ENCODE measurements at regions not wholly inside any gene's neighbourhood (a gene's known extent, or its start where the extent isn't known, plus 50 kb on each side); places are given as distances from the start of the nearest gene placed in this dataset.

DNA sequence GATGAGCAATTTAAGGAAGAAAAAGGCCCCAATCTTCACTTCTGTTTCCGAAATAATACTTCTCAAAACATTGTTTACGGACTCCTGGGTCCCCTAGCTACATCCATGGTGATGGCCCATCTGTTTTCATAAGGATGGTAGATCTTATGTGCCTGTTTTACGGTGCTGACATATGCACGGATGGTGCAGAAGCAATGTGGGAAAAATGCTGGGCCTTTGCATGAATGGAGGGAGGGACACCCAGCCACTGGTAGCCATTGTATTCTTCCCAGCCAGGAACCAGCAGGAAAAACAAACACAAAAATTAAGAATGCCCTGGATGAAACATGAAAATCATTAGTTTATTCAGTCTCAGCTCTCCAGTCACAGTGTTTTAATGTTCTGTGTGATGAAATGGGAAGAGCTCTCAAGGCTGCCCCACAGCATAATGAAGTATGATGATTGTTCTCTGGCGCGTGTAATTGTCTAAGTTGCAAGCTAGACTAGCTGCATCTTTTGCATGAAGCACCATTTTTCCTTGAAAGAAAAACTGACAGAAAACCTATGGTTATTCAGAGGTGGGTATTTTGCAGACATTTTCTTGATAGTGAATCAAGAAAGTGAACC, 1201.1 kb upstream of the SLC10A2 start:
- no peak for DNase-seq (ENCODE audit: low read depth, low spot score)

DNA sequence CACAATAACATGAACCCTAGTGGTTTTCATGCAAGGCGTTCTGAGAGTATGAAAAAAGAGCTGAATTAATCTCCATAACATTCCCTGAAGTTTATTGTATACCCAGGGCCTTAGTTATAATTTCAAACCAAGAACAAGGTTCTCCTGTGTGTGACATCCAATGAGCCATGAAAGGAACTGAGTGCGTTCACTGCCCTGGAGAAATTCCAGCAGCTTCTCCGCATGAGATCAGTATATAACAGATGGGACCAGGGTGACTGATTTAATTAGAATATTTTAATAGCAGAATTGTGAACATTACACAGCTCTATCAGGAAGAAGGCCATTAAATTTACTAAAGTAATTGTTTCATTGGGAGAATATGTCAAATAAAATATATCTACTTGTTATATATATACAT, 1190.5 kb upstream of the SLC10A2 start:
- DNase-seq (ENCODE audit: low read depth, low spot score), result no peak

DNA sequence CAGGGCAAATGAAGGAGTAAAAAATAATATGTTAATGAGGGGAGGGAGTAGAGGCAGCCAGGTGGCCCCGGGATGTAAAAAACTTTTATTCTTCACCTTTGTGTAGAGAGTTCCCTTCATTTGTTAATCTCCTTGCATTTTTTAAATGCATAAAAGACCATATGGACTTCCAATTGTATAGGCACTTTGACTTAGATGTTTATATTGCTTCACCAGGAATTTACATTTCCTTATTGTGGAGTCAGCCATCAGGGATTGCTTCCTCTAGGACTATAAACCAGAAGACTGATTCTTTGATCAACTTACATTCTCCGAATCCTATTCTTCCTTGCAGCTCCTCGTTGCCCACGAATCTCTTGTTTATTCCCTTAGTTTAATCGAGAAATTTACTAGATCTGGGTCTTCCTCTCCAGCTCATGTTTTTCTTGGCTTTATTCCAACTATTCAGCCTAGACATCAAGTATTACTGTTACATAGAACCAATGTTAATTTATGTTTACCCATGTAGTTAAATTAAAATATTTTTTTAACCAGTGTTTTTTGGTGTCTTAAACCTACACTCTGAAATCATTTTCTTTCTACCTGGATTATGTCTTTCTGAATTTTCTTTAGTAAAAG, 1187.0 kb upstream of the SLC10A2 start:
- no peak for DNase-seq (ENCODE audit: low read depth, low spot score)

DNA sequence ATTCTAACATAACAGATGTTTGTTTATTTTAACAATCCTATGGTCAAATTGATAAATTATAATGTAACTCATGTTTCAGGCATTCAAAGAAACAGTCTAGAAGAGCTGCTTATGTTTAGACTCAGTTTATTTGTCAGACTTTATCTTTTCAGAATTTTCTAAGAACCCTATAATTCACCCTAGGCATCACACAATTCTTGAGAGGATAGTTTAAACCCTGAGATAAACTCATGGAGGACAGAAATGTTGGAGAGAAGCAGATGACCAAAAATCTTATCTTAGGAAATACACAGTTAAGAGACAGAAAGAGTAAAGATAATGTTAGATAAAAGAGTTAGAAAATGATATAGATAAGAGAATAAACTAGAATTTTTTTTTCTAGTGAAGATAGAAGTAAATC, 1185.7 kb upstream of the SLC10A2 start:
- no peak for DNase-seq (ENCODE audit: low read depth, low spot score)

DNA sequence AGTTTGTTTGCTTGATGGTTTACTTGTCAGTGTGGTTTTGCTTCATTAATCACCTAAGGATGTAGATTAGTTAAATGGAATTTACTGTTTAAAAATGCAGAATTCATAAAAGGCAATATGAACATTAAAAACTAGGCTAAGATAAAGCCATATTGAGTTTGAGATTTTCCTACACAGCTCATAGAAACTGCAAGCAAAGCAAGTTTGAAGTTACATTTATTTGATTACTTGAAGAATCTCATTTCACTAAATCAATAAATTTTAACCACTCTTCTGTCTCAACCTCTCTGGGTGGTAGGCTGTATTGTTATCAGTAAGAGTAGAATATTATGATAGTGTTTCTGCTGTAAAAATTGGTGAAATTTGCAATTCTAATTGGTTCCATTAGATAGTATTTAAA, 1180.7 kb upstream of the SLC10A2 start:
- no peak for DNase-seq (ENCODE audit: low read depth, low spot score)

DNA sequence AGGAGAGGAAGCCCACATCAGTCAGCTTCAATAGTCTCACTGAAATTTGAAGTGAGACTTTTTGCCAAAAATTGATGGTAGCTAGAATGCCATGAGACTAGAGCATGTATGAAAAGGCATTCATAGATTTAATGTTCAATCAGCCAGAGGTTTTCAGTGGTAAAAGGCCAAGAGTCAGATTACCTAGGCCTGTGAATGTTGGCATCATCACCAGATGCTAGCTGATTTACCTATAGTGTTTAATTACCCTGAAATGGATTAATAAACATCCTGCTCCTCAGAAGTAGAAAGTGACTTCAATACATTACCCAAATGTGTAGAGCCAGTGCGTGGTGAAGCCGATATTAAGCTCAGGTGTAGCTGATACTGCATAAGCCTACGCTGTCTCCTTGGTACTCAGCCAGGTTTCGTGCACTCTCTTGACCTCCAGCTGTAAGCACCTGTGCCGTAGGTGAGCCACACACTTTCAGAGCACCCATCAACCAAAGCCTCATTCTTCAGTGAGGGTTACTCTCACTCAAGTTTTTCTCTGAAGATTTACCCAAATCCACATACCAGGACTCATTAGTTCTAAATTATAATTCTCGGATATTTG, 1140.3 kb upstream of the SLC10A2 start:
- DNase-seq (ENCODE audit: low read depth, low spot score), result no peak

DNA sequence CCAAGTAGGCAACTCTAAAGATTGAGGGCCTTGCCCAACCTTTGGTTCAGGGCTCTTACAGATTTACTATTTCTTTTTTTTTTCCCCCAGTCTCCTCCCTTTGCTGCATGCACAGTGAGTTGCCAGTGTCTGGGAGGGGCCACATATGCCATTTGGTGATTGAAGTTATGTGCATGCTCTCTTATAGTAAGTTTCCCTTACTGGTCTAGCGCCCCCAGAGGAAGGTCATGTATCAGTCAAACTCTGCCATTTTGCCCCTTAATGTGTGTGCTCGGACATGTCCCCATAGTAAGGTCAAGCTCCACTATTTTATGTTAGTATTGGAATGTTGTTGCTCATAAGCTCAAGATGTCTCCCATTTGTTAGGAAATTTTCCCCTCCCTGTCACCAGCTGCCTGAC, 1138.0 kb upstream of the SLC10A2 start:
- DNase-seq (ENCODE audit: low read depth, low spot score), result no peak

DNA sequence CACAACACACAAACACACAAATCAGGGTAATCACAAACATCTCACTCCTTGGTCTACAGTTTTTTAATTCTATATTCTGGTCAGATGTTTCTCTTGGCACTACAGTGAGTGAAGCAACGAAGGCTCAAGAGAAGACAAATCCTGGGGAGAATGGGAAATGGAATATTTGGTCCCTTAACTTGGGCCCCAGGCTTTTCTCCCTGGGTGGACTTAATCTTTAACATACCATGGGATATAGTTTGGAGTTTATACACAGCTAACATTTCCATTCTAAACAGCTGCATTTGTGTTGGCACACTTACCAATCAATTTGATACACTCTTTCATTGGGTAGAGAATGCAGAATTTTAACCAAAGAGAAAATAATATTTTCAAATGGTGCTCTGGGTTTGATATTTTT, 1132.6 kb upstream of the SLC10A2 start:
- no peak for DNase-seq (ENCODE audit: low read depth, low spot score)

DNA sequence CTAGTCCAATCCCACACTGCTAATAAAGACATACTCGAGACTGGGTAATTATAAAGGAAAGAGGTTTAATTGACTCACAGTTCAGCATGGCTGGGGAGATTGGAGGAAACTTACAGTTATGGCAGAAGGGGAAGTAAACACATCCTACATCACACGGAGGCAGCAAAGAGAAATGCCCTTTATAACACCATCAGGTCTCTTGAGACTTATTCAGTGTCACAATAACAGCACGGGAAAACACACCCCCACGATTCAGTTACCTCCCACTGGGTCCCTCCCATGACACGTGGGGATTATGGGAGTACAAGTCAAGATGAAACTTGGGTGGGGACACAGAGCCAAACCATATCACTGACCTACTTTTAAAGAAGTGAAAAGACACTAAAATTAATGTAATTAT, 1130.4 kb upstream of the SLC10A2 start:
- no peak for DNase-seq (ENCODE audit: low read depth, low spot score)

DNA sequence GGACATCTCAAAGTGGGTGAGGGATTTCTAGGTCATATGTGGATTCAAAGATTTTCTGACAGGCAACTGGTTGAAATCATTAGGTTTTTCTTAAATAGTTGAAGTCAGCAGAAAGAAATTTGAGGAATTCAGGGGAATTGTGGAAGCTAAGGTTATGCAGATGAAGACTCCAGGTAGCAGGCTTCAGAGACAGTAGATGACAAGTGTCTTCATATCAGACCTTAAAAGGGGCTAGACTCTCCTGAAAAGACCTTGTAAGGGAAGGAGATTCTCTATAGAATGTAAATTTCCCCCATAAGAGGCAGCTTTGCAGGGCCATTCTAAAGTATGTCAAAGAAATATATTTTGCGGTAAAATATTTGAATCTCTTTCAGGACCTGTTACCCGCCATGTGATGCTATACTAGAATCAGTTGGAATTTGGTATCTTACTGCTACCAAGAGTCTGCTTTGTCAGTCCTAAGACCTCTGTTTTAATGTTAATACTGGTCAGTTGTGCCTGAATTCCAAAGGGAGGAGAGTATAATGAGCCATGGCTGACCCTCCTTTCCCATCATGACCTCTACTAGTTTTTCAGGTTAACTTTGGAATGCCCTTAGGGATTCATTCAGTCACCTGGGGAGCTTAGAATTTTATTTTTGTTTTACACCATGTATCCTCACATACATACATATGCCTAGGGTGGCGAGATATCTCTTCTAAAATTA, 1115.5 kb upstream of the SLC10A2 start:
- no peak for DNase-seq (ENCODE audit: low read depth, low spot score)

DNA sequence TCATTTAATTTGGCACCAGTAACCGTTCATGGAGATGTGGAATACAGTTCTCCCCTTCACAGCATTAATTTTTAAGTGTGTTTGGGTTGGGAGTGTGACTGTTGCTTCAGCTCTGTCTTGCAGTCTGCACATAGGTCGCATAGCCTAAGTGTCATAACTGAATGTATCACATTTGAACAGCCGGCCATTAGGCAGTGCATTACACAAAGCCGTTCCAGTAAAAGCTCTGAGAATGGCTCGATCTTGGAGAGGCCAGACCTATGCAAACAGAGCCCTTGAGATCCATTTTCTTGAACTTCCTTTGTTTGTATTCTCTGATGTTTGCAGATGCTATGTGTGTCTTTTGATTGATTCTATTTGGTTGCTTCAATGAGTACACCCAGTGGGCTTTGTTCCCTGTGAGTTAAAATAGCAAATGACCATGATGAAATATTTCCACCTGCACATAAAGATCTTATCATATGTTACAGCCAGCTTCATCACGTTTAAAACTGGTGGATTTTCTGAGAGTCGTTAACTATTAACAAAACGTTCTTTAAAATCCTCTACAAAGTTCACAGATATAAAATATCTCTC, 1104.9 kb upstream of the SLC10A2 start:
- DNase-seq (ENCODE audit: low read depth, low spot score), result no peak

DNA sequence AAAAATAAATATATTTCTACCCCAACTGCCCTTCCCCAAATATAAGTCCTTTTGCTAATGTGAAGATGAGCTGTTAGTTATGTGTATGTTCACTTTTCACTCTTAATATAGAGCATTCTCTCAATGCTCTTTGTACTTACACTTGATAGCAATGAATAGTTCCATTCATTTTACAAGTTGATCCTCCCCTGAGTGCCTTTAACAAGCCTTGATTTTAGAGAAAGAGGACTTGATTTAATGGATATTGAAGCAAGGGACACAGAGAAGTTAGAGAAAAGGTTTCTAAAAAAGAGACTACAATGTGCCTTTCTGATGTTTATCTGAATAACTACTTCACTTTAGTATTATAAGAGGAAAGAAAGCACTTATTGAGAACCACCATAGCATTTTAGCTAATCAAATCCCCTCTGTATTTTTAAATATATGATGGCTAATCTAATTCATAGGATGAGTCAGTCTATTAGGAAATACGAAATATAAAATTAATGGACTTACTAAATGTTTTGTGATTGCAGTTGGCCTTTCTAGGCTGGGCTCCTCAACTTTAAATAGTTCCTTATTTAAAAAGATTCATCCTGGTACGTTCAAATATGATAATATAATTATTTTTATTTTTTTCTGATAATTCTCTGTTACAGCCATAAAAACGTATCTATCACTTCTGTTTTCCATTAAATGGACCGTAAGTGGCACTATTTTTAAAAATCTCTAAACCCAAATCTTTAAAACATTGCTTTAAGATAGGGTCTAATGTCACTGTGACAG, 1097.8 kb upstream of the SLC10A2 start:
- no peak for DNase-seq (ENCODE audit: low read depth, low spot score)

DNA sequence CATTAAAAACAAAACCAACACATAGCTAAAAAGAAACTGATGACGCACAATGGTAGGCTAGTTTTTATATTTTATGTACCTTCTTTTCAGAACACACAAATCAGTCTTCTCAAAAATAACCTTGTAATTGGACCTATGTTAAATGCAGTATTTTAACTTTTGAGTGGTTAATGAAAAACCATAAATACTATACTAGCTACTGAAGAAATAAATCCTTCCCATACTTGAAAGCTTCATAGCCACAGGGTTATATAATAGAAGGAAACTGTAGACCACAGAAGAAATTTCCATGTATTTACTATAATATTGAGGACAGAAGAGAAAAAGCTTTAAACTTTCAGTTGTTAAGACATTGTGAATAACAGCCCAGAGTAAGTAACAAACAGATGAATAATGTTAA, 1094.3 kb upstream of the SLC10A2 start:
- no peak for DNase-seq (ENCODE audit: low read depth, low spot score)

DNA sequence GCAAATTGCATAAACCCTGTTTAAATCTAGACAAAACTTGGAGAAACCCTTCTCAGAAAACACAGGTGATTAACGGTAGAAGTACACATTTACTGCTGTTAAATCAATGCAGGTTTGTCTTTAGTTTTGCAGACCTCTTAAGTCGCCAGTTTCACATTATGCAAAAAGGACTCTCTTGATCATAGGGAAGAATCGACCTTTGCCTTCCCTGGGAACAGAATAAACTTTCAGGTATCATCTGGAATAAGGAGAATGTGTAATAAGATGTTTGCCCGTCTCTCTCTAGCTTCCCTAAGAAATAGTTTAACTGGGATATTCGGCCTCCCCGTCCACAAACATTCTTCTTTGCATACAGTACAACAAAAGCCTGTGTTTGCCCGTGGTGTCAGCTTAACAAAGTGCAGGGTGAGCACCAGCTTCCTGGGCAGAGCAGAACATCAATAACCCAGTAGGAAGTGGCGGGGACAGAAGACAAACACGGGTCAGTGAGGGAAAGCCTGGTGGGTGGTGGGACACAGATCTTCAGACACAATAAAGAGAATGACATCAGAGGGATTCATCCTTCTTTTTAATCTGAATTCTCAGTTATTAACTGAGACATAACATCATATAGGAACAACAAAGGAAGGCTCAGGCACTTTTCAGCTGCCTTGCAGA, 1077.7 kb upstream of the SLC10A2 start:
- DNase-seq (ENCODE audit: low read depth, low spot score), result no peak

DNA sequence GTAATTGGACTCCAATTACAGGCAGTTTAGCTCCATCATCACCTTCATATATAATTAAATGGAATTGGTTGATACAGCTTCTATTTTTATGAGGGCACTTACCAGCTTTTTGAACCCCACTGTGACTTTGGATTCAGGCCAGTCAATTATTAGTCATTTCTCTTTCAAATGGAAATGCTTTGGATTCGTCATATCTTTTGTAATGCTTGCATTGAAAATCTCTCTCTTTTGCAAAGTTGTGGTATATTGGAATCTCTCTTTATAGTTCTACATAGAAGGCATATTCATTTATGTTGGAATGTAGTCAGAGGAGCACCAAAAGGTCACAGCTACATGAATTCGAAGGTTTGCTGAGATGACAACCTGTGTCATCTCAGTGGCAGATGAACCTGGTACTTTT, 1074.3 kb upstream of the SLC10A2 start:
- DNase-seq (ENCODE audit: low read depth, low spot score), result no peak

DNA sequence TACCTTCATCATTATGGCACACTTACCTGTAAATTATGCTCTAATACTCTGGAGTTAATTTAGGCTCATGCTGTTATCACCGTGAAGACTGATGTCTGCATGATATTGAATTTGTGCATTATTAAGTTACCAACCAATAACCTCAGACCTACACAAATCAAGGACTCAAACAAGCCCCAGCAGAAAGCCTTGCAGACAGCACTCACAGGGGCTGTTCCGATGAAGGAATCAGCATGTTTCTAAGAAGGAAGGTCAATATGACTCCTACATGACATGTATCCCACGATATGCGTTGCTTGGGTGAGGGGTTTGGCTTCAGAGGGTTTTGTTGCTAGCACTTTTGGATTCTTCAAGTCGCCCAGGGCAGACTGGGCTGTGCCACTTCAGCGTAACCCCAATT, 1071.2 kb upstream of the SLC10A2 start:
- DNase-seq (ENCODE audit: low read depth, low spot score), result no peak

DNA sequence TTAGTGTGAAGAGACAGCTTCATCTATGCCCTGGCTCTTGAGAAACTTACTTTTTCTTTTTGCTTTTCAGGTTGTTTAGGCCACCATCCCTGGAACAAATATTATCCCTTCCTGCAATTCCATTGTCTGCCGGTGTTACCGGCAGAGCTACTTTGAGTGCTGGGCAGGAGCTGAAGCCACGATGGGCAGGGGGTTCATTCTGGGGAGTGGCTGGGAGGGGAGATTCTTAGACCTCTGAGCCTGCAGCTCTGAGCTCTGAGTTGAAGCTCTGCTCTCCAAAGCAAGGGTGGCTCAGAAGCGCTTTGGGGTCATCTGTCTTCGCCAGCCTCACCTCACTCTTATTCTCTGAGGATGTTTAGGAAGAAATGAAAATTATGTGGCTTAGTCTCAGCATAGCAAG, 1066.6 kb upstream of the SLC10A2 start:
- DNase-seq (ENCODE audit: low read depth, low spot score), result no peak

DNA sequence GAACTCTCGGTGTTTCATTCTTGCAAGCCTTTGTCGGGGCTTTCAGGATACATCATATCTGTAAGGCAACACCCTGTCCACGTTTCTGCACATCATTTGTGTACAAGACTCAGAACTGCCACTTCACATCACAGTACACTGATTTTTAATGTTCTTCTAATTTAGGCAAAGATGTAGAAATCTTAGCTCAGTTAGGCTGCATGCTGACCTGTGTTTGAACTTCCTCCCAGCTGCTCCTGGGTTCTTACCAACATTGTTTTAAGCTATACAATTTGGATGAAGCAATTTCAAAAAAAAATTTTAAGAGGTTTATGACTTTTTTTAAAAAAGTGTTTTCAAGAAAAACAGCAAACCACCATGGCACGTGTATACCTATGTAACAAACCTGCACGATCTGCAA, 1047.9 kb upstream of the SLC10A2 start:
- no peak for DNase-seq (ENCODE audit: low read depth, low spot score)

DNA sequence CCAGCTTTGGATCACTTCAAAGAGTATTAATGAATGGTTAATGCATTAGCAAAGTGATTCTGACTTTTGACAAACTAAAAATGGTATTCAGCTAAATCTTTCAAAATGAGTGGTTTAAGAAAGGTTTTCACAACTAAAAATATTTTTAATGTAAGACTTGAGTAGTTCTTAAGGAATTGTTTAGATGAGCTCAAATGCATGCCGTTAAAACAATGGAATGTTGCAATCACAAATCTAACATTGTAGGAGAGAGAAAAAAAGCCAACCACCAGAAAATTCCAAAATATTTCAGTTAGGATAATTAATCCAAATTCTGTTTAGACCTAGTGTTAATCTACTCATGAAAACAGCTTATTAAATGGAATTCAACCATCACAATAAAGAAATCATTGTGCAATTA, 1044.8 kb upstream of the SLC10A2 start:
- no peak for DNase-seq (ENCODE audit: low read depth, low spot score)

DNA sequence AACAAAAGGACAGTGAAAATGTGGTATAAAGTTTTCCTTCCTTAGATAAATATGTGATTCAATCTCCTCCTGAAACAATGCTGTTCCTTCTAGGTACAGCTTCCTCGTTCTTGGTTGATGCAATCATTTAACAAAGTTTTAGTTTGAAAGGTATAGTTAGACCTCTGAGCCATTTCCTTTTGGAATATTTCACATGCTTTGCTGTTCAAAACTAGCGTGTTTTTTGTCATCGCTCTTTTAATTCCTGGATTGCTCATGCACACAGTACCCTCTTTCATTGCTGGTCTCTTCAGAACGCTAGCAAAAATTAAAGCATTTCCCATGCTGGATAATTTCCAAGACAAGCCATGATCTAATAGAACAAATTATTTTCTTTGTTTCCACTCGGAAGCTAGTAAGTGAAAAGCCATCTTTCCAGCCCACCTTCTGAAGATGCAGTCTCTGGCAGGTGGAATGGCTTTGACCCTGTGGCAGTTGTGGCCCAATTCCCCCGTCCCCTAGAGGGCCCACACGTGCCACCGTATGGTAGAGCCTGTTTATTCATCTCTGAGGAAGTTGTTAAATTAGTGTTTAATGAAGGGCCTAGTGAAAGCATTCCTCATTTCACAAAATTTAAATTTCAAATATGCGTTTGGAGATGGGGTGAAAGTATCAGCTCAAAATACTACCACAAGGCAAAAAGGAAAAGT, 1040.6 kb upstream of the SLC10A2 start:
- DNase-seq (ENCODE audit: low read depth, low spot score), result no peak

All from activated naive CD8-positive, alpha-beta T cell treated with anti-CD3 and anti-CD28 coated beads, Interleukin-2, amount 50 U/mL, for 16 hours (primary cell).